GM23338 (cell line): ENCODE measurements at regions not wholly inside any gene's neighbourhood (a gene's known extent, or its start where the extent isn't known, plus 50 kb on each side); places are given as distances from the start of the nearest gene placed in this dataset.

Experiments used
- EZH2 ChIP-seq: fragments of 200-600 bp; sonication (generic); IDR thresholded peaks from one replicate; pipeline ENCODE4 v1.8.0; 2017; ENCODE audit warnings: antibody characterized with exemption, mild to moderate bottlenecking, low read depth; ENCODE audit not compliant: unreplicated experiment
- EZH2phosphoT487 ChIP-seq: fragments of 200-600 bp; sonication (generic); IDR thresholded peaks from one replicate; pipeline ENCODE4 v1.8.1; 2018; ENCODE audit warnings: antibody characterized with exemption; ENCODE audit not compliant: unreplicated experiment
- POLR2AphosphoS5 ChIP-seq: IDR thresholded peaks from 2 replicates; pipeline ENCODE4 v1.6.1; 2016; ENCODE audit warnings: antibody characterized with exemption, low read depth
- ZNF114 ChIP-seq: fragments of 250-450 bp; sonication (Bioruptor Pico); IDR thresholded peaks from 2 replicates; pipeline ENCODE4 v1.5.0; 2020; ENCODE audit warnings: mild to moderate bottlenecking, moderate library complexity
- TF ChIP-seq, protein P1 (sequence below): IDR thresholded peaks from one replicate; pipeline ENCODE4 v1.6.1; 2018; ENCODE audit warnings: antibody characterized with exemption; ENCODE audit not compliant: unreplicated experiment
- TF ChIP-seq, protein P2 (sequence below), 2 experiments: fragments of 200-600 bp in 1 of 2; sonication (generic) in 1 of 2; conservative IDR thresholded peaks; 2 replicates each; pipeline versions ENCODE4 v1.5.1 to v1.6.1; 2016 to 2017; ENCODE audit warnings: antibody characterized with exemption in 2 of 2, low read depth in 2 of 2, mild to moderate bottlenecking in 2 of 2, moderate library complexity in 1 of 2
- TF ChIP-seq, protein P3 (sequence below): fragments of 250-450 bp; sonication (Bioruptor Pico); IDR thresholded peaks from 2 replicates; pipeline ENCODE4 v1.5.0; 2020; ENCODE audit warnings: mild to moderate bottlenecking, moderate library complexity

DNA sequence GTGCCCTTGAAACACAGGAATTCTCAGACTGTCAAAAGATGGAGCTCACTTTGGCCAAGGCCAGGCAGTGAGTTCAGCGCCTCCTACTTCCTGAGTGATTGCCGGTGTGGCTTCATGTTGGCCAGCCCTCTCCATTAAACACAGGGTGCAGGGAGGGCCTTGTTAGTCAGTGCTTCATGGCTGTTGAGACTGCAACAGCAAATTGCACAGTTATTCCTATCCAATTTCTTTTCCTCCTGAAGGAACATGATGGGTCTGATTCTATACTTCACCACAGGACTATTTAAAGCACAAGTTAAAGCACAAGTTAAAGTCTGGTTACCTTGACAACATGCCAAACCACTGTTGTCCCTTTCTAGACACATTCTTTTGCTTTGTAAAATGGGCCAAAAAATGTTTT is 156.6 kb downstream of the SIPA1L2 start:
- TF ChIP-seq EZH2 (no peak), ZNF114 (CRISPR knock-in tag) (no peak), POLR2AphosphoS5 (no peak), EZH2phosphoT487 (no peak)
- TF ChIP-seq, protein P1, sequence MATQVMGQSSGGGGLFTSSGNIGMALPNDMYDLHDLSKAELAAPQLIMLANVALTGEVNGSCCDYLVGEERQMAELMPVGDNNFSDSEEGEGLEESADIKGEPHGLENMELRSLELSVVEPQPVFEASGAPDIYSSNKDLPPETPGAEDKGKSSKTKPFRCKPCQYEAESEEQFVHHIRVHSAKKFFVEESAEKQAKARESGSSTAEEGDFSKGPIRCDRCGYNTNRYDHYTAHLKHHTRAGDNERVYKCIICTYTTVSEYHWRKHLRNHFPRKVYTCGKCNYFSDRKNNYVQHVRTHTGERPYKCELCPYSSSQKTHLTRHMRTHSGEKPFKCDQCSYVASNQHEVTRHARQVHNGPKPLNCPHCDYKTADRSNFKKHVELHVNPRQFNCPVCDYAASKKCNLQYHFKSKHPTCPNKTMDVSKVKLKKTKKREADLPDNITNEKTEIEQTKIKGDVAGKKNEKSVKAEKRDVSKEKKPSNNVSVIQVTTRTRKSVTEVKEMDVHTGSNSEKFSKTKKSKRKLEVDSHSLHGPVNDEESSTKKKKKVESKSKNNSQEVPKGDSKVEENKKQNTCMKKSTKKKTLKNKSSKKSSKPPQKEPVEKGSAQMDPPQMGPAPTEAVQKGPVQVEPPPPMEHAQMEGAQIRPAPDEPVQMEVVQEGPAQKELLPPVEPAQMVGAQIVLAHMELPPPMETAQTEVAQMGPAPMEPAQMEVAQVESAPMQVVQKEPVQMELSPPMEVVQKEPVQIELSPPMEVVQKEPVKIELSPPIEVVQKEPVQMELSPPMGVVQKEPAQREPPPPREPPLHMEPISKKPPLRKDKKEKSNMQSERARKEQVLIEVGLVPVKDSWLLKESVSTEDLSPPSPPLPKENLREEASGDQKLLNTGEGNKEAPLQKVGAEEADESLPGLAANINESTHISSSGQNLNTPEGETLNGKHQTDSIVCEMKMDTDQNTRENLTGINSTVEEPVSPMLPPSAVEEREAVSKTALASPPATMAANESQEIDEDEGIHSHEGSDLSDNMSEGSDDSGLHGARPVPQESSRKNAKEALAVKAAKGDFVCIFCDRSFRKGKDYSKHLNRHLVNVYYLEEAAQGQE = no peak
- TF ChIP-seq, protein P2, sequence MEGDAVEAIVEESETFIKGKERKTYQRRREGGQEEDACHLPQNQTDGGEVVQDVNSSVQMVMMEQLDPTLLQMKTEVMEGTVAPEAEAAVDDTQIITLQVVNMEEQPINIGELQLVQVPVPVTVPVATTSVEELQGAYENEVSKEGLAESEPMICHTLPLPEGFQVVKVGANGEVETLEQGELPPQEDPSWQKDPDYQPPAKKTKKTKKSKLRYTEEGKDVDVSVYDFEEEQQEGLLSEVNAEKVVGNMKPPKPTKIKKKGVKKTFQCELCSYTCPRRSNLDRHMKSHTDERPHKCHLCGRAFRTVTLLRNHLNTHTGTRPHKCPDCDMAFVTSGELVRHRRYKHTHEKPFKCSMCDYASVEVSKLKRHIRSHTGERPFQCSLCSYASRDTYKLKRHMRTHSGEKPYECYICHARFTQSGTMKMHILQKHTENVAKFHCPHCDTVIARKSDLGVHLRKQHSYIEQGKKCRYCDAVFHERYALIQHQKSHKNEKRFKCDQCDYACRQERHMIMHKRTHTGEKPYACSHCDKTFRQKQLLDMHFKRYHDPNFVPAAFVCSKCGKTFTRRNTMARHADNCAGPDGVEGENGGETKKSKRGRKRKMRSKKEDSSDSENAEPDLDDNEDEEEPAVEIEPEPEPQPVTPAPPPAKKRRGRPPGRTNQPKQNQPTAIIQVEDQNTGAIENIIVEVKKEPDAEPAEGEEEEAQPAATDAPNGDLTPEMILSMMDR (conservative IDR thresholded peaks at IDR 0.05; ENCODE audit: low read depth in 2 of 2) = peak in 1 of 2 experiments; percentile 22; a peak in 2 of 4 replicates
- TF ChIP-seq, protein P3, sequence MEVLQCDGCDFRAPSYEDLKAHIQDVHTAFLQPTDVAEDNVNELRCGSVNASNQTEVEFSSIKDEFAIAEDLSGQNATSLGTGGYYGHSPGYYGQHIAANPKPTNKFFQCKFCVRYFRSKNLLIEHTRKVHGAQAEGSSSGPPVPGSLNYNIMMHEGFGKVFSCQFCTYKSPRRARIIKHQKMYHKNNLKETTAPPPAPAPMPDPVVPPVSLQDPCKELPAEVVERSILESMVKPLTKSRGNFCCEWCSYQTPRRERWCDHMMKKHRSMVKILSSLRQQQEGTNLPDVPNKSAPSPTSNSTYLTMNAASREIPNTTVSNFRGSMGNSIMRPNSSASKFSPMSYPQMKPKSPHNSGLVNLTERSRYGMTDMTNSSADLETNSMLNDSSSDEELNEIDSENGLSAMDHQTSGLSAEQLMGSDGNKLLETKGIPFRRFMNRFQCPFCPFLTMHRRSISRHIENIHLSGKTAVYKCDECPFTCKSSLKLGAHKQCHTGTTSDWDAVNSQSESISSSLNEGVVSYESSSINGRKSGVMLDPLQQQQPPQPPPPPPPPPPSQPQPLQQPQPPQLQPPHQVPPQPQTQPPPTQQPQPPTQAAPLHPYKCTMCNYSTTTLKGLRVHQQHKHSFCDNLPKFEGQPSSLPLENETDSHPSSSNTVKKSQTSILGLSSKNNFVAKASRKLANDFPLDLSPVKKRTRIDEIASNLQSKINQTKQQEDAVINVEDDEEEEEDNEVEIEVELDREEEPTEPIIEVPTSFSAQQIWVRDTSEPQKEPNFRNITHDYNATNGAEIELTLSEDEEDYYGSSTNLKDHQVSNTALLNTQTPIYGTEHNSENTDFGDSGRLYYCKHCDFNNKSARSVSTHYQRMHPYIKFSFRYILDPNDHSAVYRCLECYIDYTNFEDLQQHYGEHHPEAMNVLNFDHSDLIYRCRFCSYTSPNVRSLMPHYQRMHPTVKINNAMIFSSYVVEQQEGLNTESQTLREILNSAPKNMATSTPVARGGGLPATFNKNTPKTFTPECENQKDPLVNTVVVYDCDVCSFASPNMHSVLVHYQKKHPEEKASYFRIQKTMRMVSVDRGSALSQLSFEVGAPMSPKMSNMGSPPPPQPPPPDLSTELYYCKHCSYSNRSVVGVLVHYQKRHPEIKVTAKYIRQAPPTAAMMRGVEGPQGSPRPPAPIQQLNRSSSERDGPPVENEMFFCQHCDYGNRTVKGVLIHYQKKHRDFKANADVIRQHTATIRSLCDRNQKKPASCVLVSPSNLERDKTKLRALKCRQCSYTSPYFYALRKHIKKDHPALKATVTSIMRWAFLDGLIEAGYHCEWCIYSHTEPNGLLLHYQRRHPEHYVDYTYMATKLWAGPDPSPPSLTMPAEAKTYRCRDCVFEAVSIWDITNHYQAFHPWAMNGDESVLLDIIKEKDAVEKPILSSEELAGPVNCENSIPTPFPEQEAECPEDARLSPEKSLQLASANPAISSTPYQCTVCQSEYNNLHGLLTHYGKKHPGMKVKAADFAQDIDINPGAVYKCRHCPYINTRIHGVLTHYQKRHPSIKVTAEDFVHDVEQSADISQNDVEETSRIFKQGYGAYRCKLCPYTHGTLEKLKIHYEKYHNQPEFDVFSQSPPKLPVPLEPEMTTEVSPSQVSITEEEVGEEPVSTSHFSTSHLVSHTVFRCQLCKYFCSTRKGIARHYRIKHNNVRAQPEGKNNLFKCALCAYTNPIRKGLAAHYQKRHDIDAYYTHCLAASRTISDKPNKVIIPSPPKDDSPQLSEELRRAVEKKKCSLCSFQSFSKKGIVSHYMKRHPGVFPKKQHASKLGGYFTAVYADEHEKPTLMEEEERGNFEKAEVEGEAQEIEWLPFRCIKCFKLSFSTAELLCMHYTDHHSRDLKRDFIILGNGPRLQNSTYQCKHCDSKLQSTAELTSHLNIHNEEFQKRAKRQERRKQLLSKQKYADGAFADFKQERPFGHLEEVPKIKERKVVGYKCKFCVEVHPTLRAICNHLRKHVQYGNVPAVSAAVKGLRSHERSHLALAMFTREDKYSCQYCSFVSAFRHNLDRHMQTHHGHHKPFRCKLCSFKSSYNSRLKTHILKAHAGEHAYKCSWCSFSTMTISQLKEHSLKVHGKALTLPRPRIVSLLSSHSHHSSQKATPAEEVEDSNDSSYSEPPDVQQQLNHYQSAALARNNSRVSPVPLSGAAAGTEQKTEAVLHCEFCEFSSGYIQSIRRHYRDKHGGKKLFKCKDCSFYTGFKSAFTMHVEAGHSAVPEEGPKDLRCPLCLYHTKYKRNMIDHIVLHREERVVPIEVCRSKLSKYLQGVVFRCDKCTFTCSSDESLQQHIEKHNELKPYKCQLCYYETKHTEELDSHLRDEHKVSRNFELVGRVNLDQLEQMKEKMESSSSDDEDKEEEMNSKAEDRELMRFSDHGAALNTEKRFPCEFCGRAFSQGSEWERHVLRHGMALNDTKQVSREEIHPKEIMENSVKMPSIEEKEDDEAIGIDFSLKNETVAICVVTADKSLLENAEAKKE (CRISPR knock-in tag) = no peak
